Naive thymus-derived CD4-positive, alpha-beta T cell (primary cell): ENCODE measurements at regions not wholly inside any gene's neighbourhood (a gene's known extent, or its start where the extent isn't known, plus 50 kb on each side); places are given as distances from the start of the nearest gene placed in this dataset.

Experiments
- ATAC-seq: fragments of 150-1000 bp; cut with Tn5 transposase; 2 replicates; pipeline ENCODE4 v1.10.0; 2021; ENCODE audit warnings: mild to moderate bottlenecking, moderate library complexity
- CTCF ChIA-PET: fragments of 350-600 bp; sonication (Branson Sonifier 250); formaldehyde crosslinking; loops from one replicate; lab custom pipeline; 2021; ENCODE audit warnings: antibody characterized with exemption; lab: Charles Lee
- POLR2A ChIA-PET: fragments of 350-600 bp; sonication (Branson Sonifier 250); formaldehyde crosslinking; loops from one replicate; lab custom pipeline; 2021; ENCODE audit warnings: antibody characterized with exemption, inconsistent platforms; lab: Charles Lee
- DNase-seq, 9 donors: peaks; one replicate each; pipeline versions ENCODE4 v3.0.0 to v3.0.0-alpha.2; 2020 to 2022; ENCODE audit warnings: mixed read lengths in 1 of 9
- H3K27ac ChIP-seq: one replicate; pipeline ENCODE4 v1.7.0; 2013; ENCODE audit warnings: mild to moderate bottlenecking, low read depth, low read length, moderate library complexity
- H3K27me3 ChIP-seq, 2 donors: one replicate each; pipeline ENCODE4 v1.7.0; 2013; ENCODE audit warnings: low read length in 2 of 2, mild to moderate bottlenecking in 2 of 2, moderate library complexity in 2 of 2; ENCODE audit not compliant: control insufficient read depth in 2 of 2, insufficient read depth in 2 of 2
- H3K36me3 ChIP-seq, 3 experiments: 1 replicate in 2 of 3; 2 replicates in 1 of 3; pipeline ENCODE4 v1.7.0; 2013; ENCODE audit warnings: low read length in 3 of 3, mild to moderate bottlenecking in 3 of 3, moderate library complexity in 1 of 3; ENCODE audit not compliant: insufficient read depth in 3 of 3, control insufficient read depth in 2 of 3
- H3K4me1 ChIP-seq, 2 donors: one replicate each; pipeline ENCODE4 v1.7.0; 2013; ENCODE audit warnings: low read length in 2 of 2, mild to moderate bottlenecking in 2 of 2, moderate library complexity in 1 of 2; ENCODE audit not compliant: control insufficient read depth in 2 of 2, insufficient read depth in 2 of 2
- H3K4me3 ChIP-seq: 2 replicates; pipeline ENCODE4 v1.7.0; 2013; ENCODE audit warnings: mild to moderate bottlenecking, low read length
- H3K9me3 ChIP-seq, 3 experiments: 1 replicate in 2 of 3; 2 replicates in 1 of 3; pipeline ENCODE4 v1.7.0; 2013; ENCODE audit warnings: low read length in 3 of 3; ENCODE audit not compliant: control insufficient read depth in 2 of 3
- H3K27ac Mint-ChIP-seq, 9 donors: one replicate each; pipeline ENCODE4 v1.8.0; 2020 to 2022; ENCODE audit warnings: mixed read lengths in 9 of 9, mild to moderate bottlenecking in 8 of 9, moderate library complexity in 5 of 9, inconsistent platforms in 2 of 9
- H3K27me3 Mint-ChIP-seq, 5 donors: one replicate each; pipeline ENCODE4 v1.8.0; 2021 to 2022; ENCODE audit warnings: mixed read lengths in 5 of 5, mild to moderate bottlenecking in 1 of 5
- H3K36me3 Mint-ChIP-seq, 5 donors: one replicate each; pipeline ENCODE4 v1.8.0; 2020 to 2022; ENCODE audit warnings: mixed read lengths in 5 of 5, mild to moderate bottlenecking in 3 of 5, inconsistent platforms in 1 of 5
- H3K4me1 Mint-ChIP-seq, 7 donors: one replicate each; pipeline ENCODE4 v1.8.0; 2020 to 2022; ENCODE audit warnings: mixed read lengths in 7 of 7, mild to moderate bottlenecking in 3 of 7, inconsistent platforms in 1 of 7
- H3K4me3 Mint-ChIP-seq, 10 donors: one replicate each; pipeline ENCODE4 v1.8.0; 2020 to 2022; ENCODE audit warnings: mild to moderate bottlenecking in 10 of 10, mixed read lengths in 10 of 10, moderate library complexity in 6 of 10, inconsistent platforms in 2 of 10
- H3K9me3 Mint-ChIP-seq, 11 donors: one replicate each; pipeline ENCODE4 v1.8.0; 2020 to 2022; ENCODE audit warnings: mixed read lengths in 11 of 11, mild to moderate bottlenecking in 4 of 11, inconsistent platforms in 1 of 11, moderate library complexity in 1 of 11
- intact Hi-C, 2 donors: fragments of 100-400 bp; cut with micrococcal nuclease; formaldehyde crosslinking; loops; one replicate each; pipeline ENCODE4 v1.15.1; 2023

GRCh38 chr7:130994378-130995115 lies 260.5 kb upstream of the KLF14 start:
- Histone ChIP-seq H3K4me1 (peaks cover 46 to 70% of the 10 kb centered on the region in 2 donors), H3K9me3 (no peaks in the 10 kb centered on the region), H3K27ac (peak overlapping the region; percentile 54), H3K36me3 (no peaks in the 10 kb centered on the region), H3K4me3 (no peak overlapping the region), H3K27me3 (no peaks in the 10 kb centered on the region)
- DNase-seq (no peak), ATAC-seq (no peak)
- Mint-ChIP-seq H3K9me3 (no peaks in the 10 kb centered on the region), H3K27ac (peak overlapping the region in 8 of 9 donors; percentile 50 to 88 (median 82)), H3K4me3 (peak overlapping the region in 8 of 10 donors; percentile 8 to 72 (median 52)), H3K4me1 (peaks cover 66 to 91% (median 86%) of the 10 kb centered on the region in 7 donors), H3K36me3 (peaks cover 0 to 13% (median 3%) of the 10 kb centered on the region in 5 donors), H3K27me3 (no peaks in the 10 kb centered on the region)
- POLR2A ChIA-PET: interaction anchor here (0.6 to 1.2 kb wide), 3 partner anchors 10 to 110 kb away, joined by 3 to 4 read pairs (median 3); no protein-coding TSS in a partner anchor
- intact Hi-C loops: no loop called here
- CTCF ChIA-PET: interaction anchor here (0.6 to 3.2 kb wide), 4 partner anchors 12 to 196 kb away, joined by 3 to 17 read pairs (median 4); no protein-coding TSS in a partner anchor

GRCh38 chr7:130995252-130996081 lies 261.5 kb upstream of the KLF14 start:
- Mint-ChIP-seq H3K27me3 (no peaks in the 10 kb centered on the region), H3K4me1 (peaks cover 62 to 94% (median 89%) of the 10 kb centered on the region in 7 donors), H3K4me3 (peak overlapping the region in 9 of 10 donors; percentile 2 to 72 (median 45)), H3K27ac (peak overlapping the region in 8 of 9 donors; percentile 45 to 88 (median 84)), H3K9me3 (no peaks in the 10 kb centered on the region), H3K36me3 (peaks cover 0 to 13% (median 3%) of the 10 kb centered on the region in 5 donors)
- H3K4me1 ChIP-seq: peaks cover 43 to 69% of the 10 kb centered on the region in 2 donors
- no peak overlapping the region for H3K4me3 ChIP-seq
- intact Hi-C loops: loop anchor here in 1 of 2 donors (1.0 kb wide), 1 partner anchor 9 kb away; no protein-coding TSS in a partner anchor
- no peaks in the 10 kb centered on the region for H3K9me3 ChIP-seq
- peak overlapping the region; percentile 54 for H3K27ac ChIP-seq
- ChIA-PET POLR2A (interaction anchor here (1.2 kb wide), 1 partner anchor 9 kb away, joined by 4 read pairs; no protein-coding TSS in a partner anchor), CTCF (interaction anchor here (1.2 to 3.2 kb wide), 2 partner anchors 13 to 99 kb away, joined by 5 to 17 read pairs; no protein-coding TSS in a partner anchor)
- H3K36me3 ChIP-seq: no peaks in the 10 kb centered on the region
- H3K27me3 ChIP-seq: no peaks in the 10 kb centered on the region
- no peak for ATAC-seq
- no peak for DNase-seq

- ChIA-PET POLR2A (interaction anchor here (0.5 to 1.0 kb wide), 4 partner anchors 17 to 192 kb away, joined by 3 to 4 read pairs (median 3); no protein-coding TSS in a partner anchor), CTCF (interaction anchor here (0.7 to 3.2 kb wide), 3 partner anchors 11 to 14 kb away, joined by 5 to 17 read pairs (median 6); no protein-coding TSS in a partner anchor)
- Mint-ChIP-seq H3K9me3 (no peaks in the 10 kb centered on the region), H3K36me3 (peaks cover 0 to 13% (median 3%) of the 10 kb centered on the region in 5 donors), H3K27me3 (no peaks in the 10 kb centered on the region), H3K4me1 (peaks cover 59 to 92% (median 88%) of the 10 kb centered on the region in 7 donors), H3K4me3 (peak overlapping the region; percentile 38 to 77 (median 65)), H3K27ac (peak overlapping the region in 8 of 9 donors; percentile 63 to 91 (median 84))
- peak overlapping the region; percentile 45 for H3K27ac ChIP-seq
- DNase-seq (no peak), ATAC-seq (no peak)
- intact Hi-C loops: loop anchor here in 1 of 2 donors (1.0 kb wide), 1 partner anchor 10 kb away; no protein-coding TSS in a partner anchor
- no peak overlapping the region for H3K4me3 ChIP-seq
- peaks cover 43 to 65% of the 10 kb centered on the region in 2 donors for H3K4me1 ChIP-seq
- H3K36me3 ChIP-seq: no peaks in the 10 kb centered on the region
- H3K9me3 ChIP-seq: no peaks in the 10 kb centered on the region
- no peaks in the 10 kb centered on the region for H3K27me3 ChIP-seq
Measured at GRCh38 chr7:130996205-130996832, 262.3 kb upstream of the KLF14 start.

GRCh38 chr7:130996833-130997231 lies 262.8 kb upstream of the KLF14 start:
- peak; percentile 38 for ATAC-seq
- Mint-ChIP-seq H3K27me3 (no peaks in the 10 kb centered on the region), H3K4me1 (peaks cover 57 to 92% (median 88%) of the 10 kb centered on the region in 7 donors), H3K9me3 (no peaks in the 10 kb centered on the region), H3K4me3 (peak overlapping the region; percentile 38 to 77 (median 65)), H3K27ac (peak overlapping the region in 8 of 9 donors; percentile 63 to 91 (median 84)), H3K36me3 (peaks cover 0 to 18% (median 3%) of the 10 kb centered on the region in 5 donors)
- Histone ChIP-seq H3K4me3 (no peak overlapping the region), H3K27ac (peak overlapping the region; percentile 45), H3K27me3 (no peaks in the 10 kb centered on the region), H3K9me3 (no peaks in the 10 kb centered on the region), H3K4me1 (peaks cover 42 to 60% of the 10 kb centered on the region in 2 donors), H3K36me3 (no peaks in the 10 kb centered on the region)
- ChIA-PET CTCF (interaction anchor here (0.6 to 1.6 kb wide), 4 partner anchors 10 to 495 kb away, joined by 3 to 6 read pairs (median 4); no protein-coding TSS in a partner anchor), POLR2A (interaction anchor here (0.5 to 1.0 kb wide), 4 partner anchors 17 to 192 kb away, joined by 3 to 4 read pairs (median 3); no protein-coding TSS in a partner anchor)
- no peak for DNase-seq
- intact Hi-C loops: loop anchor here (1.0 kb wide), 2 partner anchors 9 to 11 kb away; no protein-coding TSS in a partner anchor

- intact Hi-C loops: no loop called here
- no peaks in the 10 kb centered on the region for H3K9me3 ChIP-seq
- DNase-seq (no peak), ATAC-seq (peak; percentile 28)
- H3K27ac Mint-ChIP-seq: peak overlapping the region; percentile 26 to 92 (median 76)
- peaks cover 52 to 91% (median 84%) of the 10 kb centered on the region in 7 donors for H3K4me1 Mint-ChIP-seq
- ChIA-PET CTCF (interaction anchor here (1.3 to 1.7 kb wide), 2 partner anchors 17 to 102 kb away, joined by 3 to 7 read pairs; no protein-coding TSS in a partner anchor), POLR2A (no interaction called here)
- H3K36me3 ChIP-seq: no peaks in the 10 kb centered on the region
- H3K4me3 ChIP-seq: no peak overlapping the region
- H3K4me3 Mint-ChIP-seq: peak overlapping the region in 9 of 10 donors; percentile 5 to 77 (median 65)
- peaks cover 0 to 7% (median 0%) of the 10 kb centered on the region in 11 donors for H3K9me3 Mint-ChIP-seq
- peaks cover 43 to 49% of the 10 kb centered on the region in 2 donors for H3K4me1 ChIP-seq
- peak overlapping the region; percentile 7 for H3K27ac ChIP-seq
- no peaks in the 10 kb centered on the region for H3K27me3 ChIP-seq
- H3K27me3 Mint-ChIP-seq: no peaks in the 10 kb centered on the region
- peaks cover 0 to 27% (median 11%) of the 10 kb centered on the region in 5 donors for H3K36me3 Mint-ChIP-seq
Measured at GRCh38 chr7:130998993-130999602, 265.1 kb upstream of the KLF14 start.
